Glutamatergic neuron (in vitro differentiated cells): ENCODE measurements at regions not wholly inside any gene's neighbourhood (a gene's known extent, or its start where the extent isn't known, plus 50 kb on each side); places are given as distances from the start of the nearest gene placed in this dataset.

Experiments
- DNase-seq: peaks from one replicate; pipeline ENCODE4 v3.0.0; 2022
- H3K27ac Mint-ChIP-seq: one replicate; pipeline ENCODE4 v1.8.0; 2020; ENCODE audit warnings: mild to moderate bottlenecking, mixed read lengths, inconsistent platforms; ENCODE audit not compliant: unreplicated experiment
- H3K27me3 Mint-ChIP-seq: one replicate; pipeline ENCODE4 v1.8.0; 2020; ENCODE audit warnings: mild to moderate bottlenecking, moderate library complexity, mixed read lengths, inconsistent platforms; ENCODE audit not compliant: unreplicated experiment
- H3K36me3 Mint-ChIP-seq: one replicate; pipeline ENCODE4 v1.8.0; 2020; ENCODE audit warnings: mild to moderate bottlenecking, mixed read lengths, inconsistent platforms; ENCODE audit not compliant: unreplicated experiment
- H3K4me1 Mint-ChIP-seq: one replicate; pipeline ENCODE4 v1.8.0; 2020; ENCODE audit warnings: mild to moderate bottlenecking, low read depth, mixed read lengths, inconsistent platforms; ENCODE audit not compliant: unreplicated experiment
- H3K4me3 Mint-ChIP-seq: one replicate; pipeline ENCODE4 v1.8.0; 2020; ENCODE audit warnings: mild to moderate bottlenecking, mixed read lengths, inconsistent platforms; ENCODE audit not compliant: unreplicated experiment
- H3K9me3 Mint-ChIP-seq: one replicate; pipeline ENCODE4 v1.8.0; 2020; ENCODE audit warnings: mild to moderate bottlenecking, moderate library complexity, mixed read lengths, inconsistent platforms; ENCODE audit not compliant: unreplicated experiment
- CTCF ChIP-seq: fragments of 200-600 bp; sonication (generic); IDR thresholded peaks from one replicate; pipeline ENCODE4 v1.5.0; 2021; ENCODE audit not compliant: partially characterized antibody, unreplicated experiment

GRCh38 chr16:50933262-50933661 is 191.4 kb downstream of the CYLD start:
- no peaks in the 10 kb centered on the region for H3K9me3 Mint-ChIP-seq
- no peak for TF ChIP-seq CTCF
- H3K27me3 Mint-ChIP-seq, result peaks cover 2% of the 10 kb centered on the region
- no peak overlapping the region for H3K27ac Mint-ChIP-seq
- DNase-seq, result no peak
- peaks cover 5% of the 10 kb centered on the region for H3K36me3 Mint-ChIP-seq
- no peak overlapping the region for H3K4me3 Mint-ChIP-seq
- no peaks in the 10 kb centered on the region for H3K4me1 Mint-ChIP-seq

GRCh38 chr16:50932348-50932935 is 190.6 kb downstream of the CYLD start:
- peaks cover 5% of the 10 kb centered on the region for H3K36me3 Mint-ChIP-seq
- DNase-seq, result no peak
- H3K27ac Mint-ChIP-seq, result no peak overlapping the region
- no peak overlapping the region for H3K4me3 Mint-ChIP-seq
- H3K4me1 Mint-ChIP-seq, result no peaks in the 10 kb centered on the region
- no peaks in the 10 kb centered on the region for H3K9me3 Mint-ChIP-seq
- TF ChIP-seq CTCF, result no peak
- H3K27me3 Mint-ChIP-seq, result peaks cover 6% of the 10 kb centered on the region

GRCh38 chr16:50928065-50928464 is 186.2 kb downstream of the CYLD start:
- no peaks in the 10 kb centered on the region for H3K36me3 Mint-ChIP-seq
- H3K27me3 Mint-ChIP-seq, result peaks cover 4% of the 10 kb centered on the region
- H3K4me1 Mint-ChIP-seq, result peaks cover 4% of the 10 kb centered on the region
- peaks cover 1% of the 10 kb centered on the region for H3K9me3 Mint-ChIP-seq
- no peak overlapping the region for H3K27ac Mint-ChIP-seq
- H3K4me3 Mint-ChIP-seq, result no peak overlapping the region
- TF ChIP-seq CTCF, result no peak
- DNase-seq, result no peak

GRCh38 chr16:50925758-50926357 is 184.0 kb downstream of the CYLD start:
- H3K36me3 Mint-ChIP-seq, result no peaks in the 10 kb centered on the region
- no peak for DNase-seq
- H3K4me1 Mint-ChIP-seq, result peaks cover 4% of the 10 kb centered on the region
- H3K9me3 Mint-ChIP-seq, result peaks cover 1% of the 10 kb centered on the region
- no peak overlapping the region for H3K27ac Mint-ChIP-seq
- H3K27me3 Mint-ChIP-seq, result peaks cover 4% of the 10 kb centered on the region
- H3K4me3 Mint-ChIP-seq, result no peak overlapping the region
- no peak for TF ChIP-seq CTCF

- Mint-ChIP-seq H3K27me3 (peaks cover 4% of the 10 kb centered on the region), H3K4me3 (no peak overlapping the region), H3K27ac (no peak overlapping the region), H3K4me1 (peaks cover 4% of the 10 kb centered on the region), H3K36me3 (no peaks in the 10 kb centered on the region), H3K9me3 (peaks cover 1% of the 10 kb centered on the region)
- no peak for TF ChIP-seq CTCF
- no peak for DNase-seq
These were observed 183.1 kb downstream of the CYLD start for GRCh38 chr16:50924759-50925545.
